SU-DHL-6 (cell line): ENCODE measurements at regions not wholly inside any gene's neighbourhood (a gene's known extent, or its start where the extent isn't known, plus 50 kb on each side); places are given as distances from the start of the nearest gene placed in this dataset.
"Not testable (repeated sequence)": the region's sequence is repeated elsewhere in the genome, so short reads cannot be mapped to it uniquely, and the experiment has no call there.

ENCODE experiments used
- H2AFZ ChIP-seq: fragments of 200-600 bp; sonication (generic); 2 replicates; pipeline ENCODE4 v1.6.1; 2014; ENCODE audit warnings: low read depth, mild to moderate bottlenecking, moderate library complexity, mixed read lengths, antibody characterized with exemption, low read length; ENCODE audit not compliant: severe bottlenecking
- H3F3A ChIP-seq: fragments of 200-600 bp; shearing (Covaris generic); 2 replicates; pipeline ENCODE4 v1.6.0; 2016; ENCODE audit warnings: antibody characterized with exemption, mild to moderate bottlenecking; ENCODE audit not compliant: insufficient read depth
- H3K27ac ChIP-seq: fragments of 200-600 bp; sonication (generic); 2 replicates; pipeline ENCODE4 v1.5.1; 2016; ENCODE audit warnings: low read depth, mild to moderate bottlenecking, low read length, moderate library complexity, mixed read lengths
- H3K27me3 ChIP-seq: fragments of 200-600 bp; sonication (generic), shearing (Covaris generic); 2 replicates; pipeline ENCODE4 v1.6.0; 2014; ENCODE audit warnings: mild to moderate bottlenecking, low read length
- H3K36me3 ChIP-seq: fragments of 200-600 bp; sonication (generic); 2 replicates; pipeline ENCODE4 v1.6.1; 2014; ENCODE audit warnings: mild to moderate bottlenecking, low read length, mixed read lengths
- H3K4me2 ChIP-seq: fragments of 300-600, 200-600 bp; shearing (Covaris generic), sonication (generic); 2 replicates; pipeline ENCODE4 v1.6.0; 2014; ENCODE audit warnings: low read length, low read depth, mild to moderate bottlenecking; ENCODE audit not compliant: poor library complexity, severe bottlenecking
- H3K4me3 ChIP-seq: fragments of 200-600 bp; sonication (generic); 2 replicates; pipeline ENCODE4 v1.5.1; 2014; ENCODE audit warnings: antibody characterized with exemption, low read length, mild to moderate bottlenecking, mixed read lengths; ENCODE audit not compliant: insufficient read depth, poor library complexity, severe bottlenecking
- H3K79me2 ChIP-seq: fragments of 200-600 bp; sonication (generic); 2 replicates; pipeline ENCODE4 v1.6.1; 2014; ENCODE audit warnings: mild to moderate bottlenecking, low read length, moderate library complexity; ENCODE audit not compliant: insufficient read depth
- H3K9ac ChIP-seq: fragments of 200-600 bp; sonication (generic); 2 replicates; pipeline ENCODE4 v1.7.0; 2014; ENCODE audit warnings: mild to moderate bottlenecking, low read length
- H3K9me2 ChIP-seq: fragments of 200-600 bp; sonication (generic); replicated peaks from 2 replicates; pipeline ENCODE4 v1.6.1; 2014; ENCODE audit warnings: low read length; ENCODE audit not compliant: insufficient read depth
- H3K9me3 ChIP-seq: fragments of 200-600 bp; sonication (generic); 2 replicates; pipeline ENCODE4 v1.6.1; 2014; ENCODE audit warnings: low read length, mixed read lengths; ENCODE audit not compliant: insufficient read depth
- H4K20me1 ChIP-seq: fragments of 200-600 bp; sonication (generic); 2 replicates; pipeline ENCODE4 v1.6.1; 2014; ENCODE audit warnings: low read depth, mild to moderate bottlenecking, antibody characterized with exemption, low read length, moderate library complexity, mixed read lengths
- EZH2phosphoT487 ChIP-seq: fragments of 200-600 bp; sonication (generic), shearing (Covaris generic); conservative IDR thresholded peaks from 2 replicates; pipeline ENCODE4 v1.6.1; 2018; ENCODE audit warnings: mild to moderate bottlenecking, antibody characterized with exemption, low read length, moderate library complexity, mixed read lengths
- TF ChIP-seq, protein P1 (sequence below): fragments of 200-600 bp; sonication (generic); IDR thresholded peaks from one replicate; pipeline ENCODE4 v1.5.1; 2017; ENCODE audit warnings: antibody characterized with exemption, mild to moderate bottlenecking, low read length, moderate library complexity; ENCODE audit not compliant: insufficient read depth, poor library complexity, severe bottlenecking

DNA sequence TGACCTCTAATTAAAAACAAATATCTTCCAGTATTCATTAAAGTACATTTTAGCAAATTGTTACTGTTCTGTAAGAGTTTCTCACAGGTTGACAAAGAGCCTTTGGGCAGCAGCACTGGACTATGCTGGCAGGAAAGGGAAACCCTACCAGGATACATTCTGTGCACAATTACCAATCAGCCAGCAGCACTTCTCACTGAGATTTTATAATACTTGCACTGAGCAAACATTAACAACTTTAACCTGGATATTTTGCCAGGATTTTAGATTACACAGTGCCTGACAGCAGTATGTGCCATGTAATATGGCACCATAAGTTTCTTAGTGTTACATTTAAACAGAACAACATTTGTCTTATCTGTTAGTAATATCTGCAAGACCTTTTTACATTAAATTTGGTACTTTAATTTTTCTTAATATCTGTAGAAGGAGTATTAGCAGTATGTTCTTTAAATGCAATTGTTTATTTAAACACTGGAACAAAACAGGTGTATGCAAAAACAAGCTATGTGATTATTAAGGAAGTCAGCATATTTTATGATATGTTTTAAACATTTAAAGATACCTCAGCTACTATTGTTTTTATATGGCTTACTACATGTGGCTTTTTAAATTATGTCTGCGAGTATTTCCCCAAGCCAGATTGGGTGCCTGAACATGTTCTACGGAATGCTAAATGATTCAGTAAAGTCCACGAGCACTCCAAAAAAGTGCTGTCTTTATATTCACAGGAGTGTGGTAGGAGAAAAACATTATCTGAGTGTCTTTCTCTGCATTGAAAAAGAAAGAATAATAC lies 699.0 kb upstream of the LUZP2 start:
- Histone ChIP-seq H3F3A (no peaks in the 10 kb centered on the region), H3K4me3 (no peak overlapping the region), H3K27me3 (no peaks in the 10 kb centered on the region), H3K36me3 (no peaks in the 10 kb centered on the region; the same call in 1 of the 2 replicates), H3K27ac (no peak overlapping the region), H3K79me2 (no peaks in the 10 kb centered on the region), H3K4me2 (no peak overlapping the region), H4K20me1 (no peaks in the 10 kb centered on the region), H3K9me3 (0 out of 2 replicates have a peak, but pooled peaks cover 3% of the 10 kb centered on the region), H2AFZ (no peak overlapping the region), H3K9me2 (no peaks in the 10 kb centered on the region), H3K9ac (no peak overlapping the region)
- TF ChIP-seq, protein P1, sequence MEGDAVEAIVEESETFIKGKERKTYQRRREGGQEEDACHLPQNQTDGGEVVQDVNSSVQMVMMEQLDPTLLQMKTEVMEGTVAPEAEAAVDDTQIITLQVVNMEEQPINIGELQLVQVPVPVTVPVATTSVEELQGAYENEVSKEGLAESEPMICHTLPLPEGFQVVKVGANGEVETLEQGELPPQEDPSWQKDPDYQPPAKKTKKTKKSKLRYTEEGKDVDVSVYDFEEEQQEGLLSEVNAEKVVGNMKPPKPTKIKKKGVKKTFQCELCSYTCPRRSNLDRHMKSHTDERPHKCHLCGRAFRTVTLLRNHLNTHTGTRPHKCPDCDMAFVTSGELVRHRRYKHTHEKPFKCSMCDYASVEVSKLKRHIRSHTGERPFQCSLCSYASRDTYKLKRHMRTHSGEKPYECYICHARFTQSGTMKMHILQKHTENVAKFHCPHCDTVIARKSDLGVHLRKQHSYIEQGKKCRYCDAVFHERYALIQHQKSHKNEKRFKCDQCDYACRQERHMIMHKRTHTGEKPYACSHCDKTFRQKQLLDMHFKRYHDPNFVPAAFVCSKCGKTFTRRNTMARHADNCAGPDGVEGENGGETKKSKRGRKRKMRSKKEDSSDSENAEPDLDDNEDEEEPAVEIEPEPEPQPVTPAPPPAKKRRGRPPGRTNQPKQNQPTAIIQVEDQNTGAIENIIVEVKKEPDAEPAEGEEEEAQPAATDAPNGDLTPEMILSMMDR: no peak
- no peak for TF ChIP-seq EZH2phosphoT487

DNA sequence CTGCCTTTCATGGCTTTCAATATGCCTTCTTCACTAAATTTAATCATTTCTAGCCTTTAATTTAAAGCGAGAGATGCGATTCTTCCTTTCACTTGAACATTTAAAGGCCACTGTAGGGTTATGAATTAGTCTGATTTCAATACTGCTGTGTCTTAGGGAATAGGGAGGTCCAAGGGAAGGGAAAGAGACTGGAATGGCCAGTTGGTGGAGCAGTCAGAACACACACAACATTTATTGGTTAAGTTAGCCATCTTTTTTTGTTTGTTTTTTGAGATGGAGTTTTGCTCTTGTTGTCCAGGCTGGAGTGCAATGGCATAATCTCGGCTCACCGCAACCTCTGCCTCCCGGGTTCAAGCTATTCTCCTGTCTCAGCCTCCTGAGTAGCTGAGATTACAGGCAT lies 662.5 kb upstream of the LUZP2 start:
- H3K9me2 ChIP-seq, H3F3A ChIP-seq, H3K79me2 ChIP-seq, H3K4me2 ChIP-seq, H3K9me3 ChIP-seq, H3K27ac ChIP-seq, H3K4me3 ChIP-seq, H4K20me1 ChIP-seq, H3K9ac ChIP-seq, H2AFZ ChIP-seq, H3K36me3 ChIP-seq, H3K27me3 ChIP-seq: not testable (repeated sequence)

- H3K27ac ChIP-seq: no peak overlapping the region
- no peaks in the 10 kb centered on the region for H3K27me3 ChIP-seq
- no peak overlapping the region for H3K4me2 ChIP-seq
- H3K9me2 ChIP-seq: no peaks in the 10 kb centered on the region
- no peak overlapping the region for H2AFZ ChIP-seq
- H3K36me3 ChIP-seq: no peaks in the 10 kb centered on the region
- no peaks in the 10 kb centered on the region for H3F3A ChIP-seq
- no peaks in the 10 kb centered on the region for H3K9me3 ChIP-seq
- no peaks in the 10 kb centered on the region for H3K79me2 ChIP-seq
- TF ChIP-seq, protein P1: no peak
- TF ChIP-seq EZH2phosphoT487: no peak
- H4K20me1 ChIP-seq: no peaks in the 10 kb centered on the region
- no peak overlapping the region for H3K4me3 ChIP-seq
- no peak overlapping the region for H3K9ac ChIP-seq
Observed at GRCh38 chr11:23836981-23837380, 659.9 kb upstream of the LUZP2 start.

DNA sequence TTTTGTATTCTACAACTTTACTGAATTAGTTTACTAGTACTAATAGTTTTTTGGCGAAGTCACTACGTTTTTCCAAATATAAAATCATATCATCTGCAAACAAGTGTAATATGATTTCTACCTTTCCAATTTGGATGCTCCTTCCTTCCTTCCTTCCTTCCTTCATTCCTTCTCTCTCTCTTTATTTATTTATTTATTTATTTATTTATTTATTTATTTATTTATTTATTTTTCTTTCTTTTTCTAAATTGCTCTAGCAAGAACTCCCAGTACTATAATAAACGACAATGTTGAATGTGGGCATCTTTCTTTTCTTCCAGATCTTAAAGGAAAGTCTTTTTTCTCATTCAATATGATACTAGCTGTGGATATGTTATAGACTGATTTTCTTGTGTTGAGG lies 656.0 kb upstream of the LUZP2 start:
- Histone ChIP-seq H3K9ac (no peak overlapping the region), H3K4me3 (no peak overlapping the region), H3K27ac (no peak overlapping the region), H3K9me3 (no peaks in the 10 kb centered on the region), H3K9me2 (no peaks in the 10 kb centered on the region), H3K36me3 (no peaks in the 10 kb centered on the region), H3K4me2 (no peak overlapping the region), H3K79me2 (no peaks in the 10 kb centered on the region), H2AFZ (no peak overlapping the region), H3K27me3 (no peaks in the 10 kb centered on the region), H4K20me1 (no peaks in the 10 kb centered on the region), H3F3A (no peaks in the 10 kb centered on the region)
- no peak for TF ChIP-seq EZH2phosphoT487
- TF ChIP-seq, protein P1: no peak
